ENCODE measurements at regions not wholly inside any gene's neighbourhood (a gene's known extent, or its start where the extent isn't known, plus 50 kb on each side); places are given as distances from the start of the nearest gene placed in this dataset.

GRCh38 chr5:32942225-32942989 is 231.3 kb downstream of the NPR3 start:
- TF ChIP-seq POLR2A (IDR thresholded peaks at IDR 0.05): no peak
- TF ChIP-seq CTCF (IDR thresholded peaks at IDR 0.05): peak in 1 of 7 experiments; percentile 15

Measured in stomach (tissue), 4 donors.